ENCODE measurements at regions not wholly inside any gene's neighbourhood (a gene's known extent, or its start where the extent isn't known, plus 50 kb on each side); places are given as distances from the start of the nearest gene placed in this dataset.

DNA sequence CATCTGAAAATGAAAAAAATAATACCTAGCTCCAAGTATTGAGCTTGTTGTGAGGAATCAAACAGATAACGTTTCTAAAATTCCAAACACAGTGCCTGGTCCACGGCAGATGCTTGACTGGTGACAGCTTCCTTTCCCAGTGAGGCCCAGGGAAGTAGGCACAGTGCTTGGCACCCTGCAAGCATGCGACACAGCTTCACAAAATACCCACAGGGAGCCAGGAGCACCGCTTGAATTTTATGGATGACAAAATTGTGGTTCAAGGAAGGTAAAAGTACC lies 205.1 kb upstream of the TNP1 start:
- TF ChIP-seq, protein P1, sequence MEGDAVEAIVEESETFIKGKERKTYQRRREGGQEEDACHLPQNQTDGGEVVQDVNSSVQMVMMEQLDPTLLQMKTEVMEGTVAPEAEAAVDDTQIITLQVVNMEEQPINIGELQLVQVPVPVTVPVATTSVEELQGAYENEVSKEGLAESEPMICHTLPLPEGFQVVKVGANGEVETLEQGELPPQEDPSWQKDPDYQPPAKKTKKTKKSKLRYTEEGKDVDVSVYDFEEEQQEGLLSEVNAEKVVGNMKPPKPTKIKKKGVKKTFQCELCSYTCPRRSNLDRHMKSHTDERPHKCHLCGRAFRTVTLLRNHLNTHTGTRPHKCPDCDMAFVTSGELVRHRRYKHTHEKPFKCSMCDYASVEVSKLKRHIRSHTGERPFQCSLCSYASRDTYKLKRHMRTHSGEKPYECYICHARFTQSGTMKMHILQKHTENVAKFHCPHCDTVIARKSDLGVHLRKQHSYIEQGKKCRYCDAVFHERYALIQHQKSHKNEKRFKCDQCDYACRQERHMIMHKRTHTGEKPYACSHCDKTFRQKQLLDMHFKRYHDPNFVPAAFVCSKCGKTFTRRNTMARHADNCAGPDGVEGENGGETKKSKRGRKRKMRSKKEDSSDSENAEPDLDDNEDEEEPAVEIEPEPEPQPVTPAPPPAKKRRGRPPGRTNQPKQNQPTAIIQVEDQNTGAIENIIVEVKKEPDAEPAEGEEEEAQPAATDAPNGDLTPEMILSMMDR (IDR thresholded peaks at IDR 0.05; ENCODE audit: insufficient read depth, low read depth, low read length) = no peak
- no peak for TF ChIP-seq EZH2 (IDR thresholded peaks at IDR 0.05; ENCODE audit: insufficient read depth, low read length)
